GM11168 (cell line): ENCODE measurements at regions not wholly inside any gene's neighbourhood (a gene's known extent, or its start where the extent isn't known, plus 50 kb on each side); places are given as distances from the start of the nearest gene placed in this dataset.
"Not testable (repeated sequence)": the region's sequence is repeated elsewhere in the genome, so short reads cannot be mapped to it uniquely, and the experiment has no call there.

Source experiments
- in situ Hi-C: fragments of 300-500 bp; cut with MboI; formaldehyde crosslinking; loops from one replicate; pipeline ENCODE4 v1.12.0; 2022; ENCODE audit warnings: low sequenced_read_pairs; ENCODE audit not compliant: unreplicated experiment

- in situ Hi-C loops, result no loop called here
Observed at GRCh38 chr12:107144441-107144840, 51.1 kb upstream of the CRY1 start.

- in situ Hi-C loops, result no loop called here
Observed at GRCh38 chr12:107144990-107145389, 51.6 kb upstream of the CRY1 start.

DNA sequence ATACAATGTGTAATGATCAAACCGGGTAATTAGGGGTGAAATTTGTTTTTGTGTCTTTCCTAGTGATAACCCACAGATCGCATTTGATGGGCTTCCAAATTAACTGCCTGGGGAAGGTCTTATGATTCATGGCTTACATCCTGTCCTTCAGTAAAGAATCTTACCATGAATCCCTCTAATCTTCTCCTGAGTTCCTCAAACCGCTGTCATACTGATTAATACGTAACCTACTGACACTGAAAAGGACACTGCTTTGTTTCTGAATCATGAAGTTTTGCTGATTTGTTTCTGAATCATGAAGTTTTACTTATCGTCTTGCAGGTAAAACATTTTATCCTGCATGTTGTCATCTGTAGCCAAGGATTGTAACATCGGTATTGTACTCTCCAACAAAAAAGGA, 52.0 kb upstream of the CRY1 start:
- in situ Hi-C loops, result no loop called here

- in situ Hi-C loops, result no loop called here
Observed at GRCh38 chr12:107148107-107148506, 54.8 kb upstream of the CRY1 start.

GRCh38 chr12:107152315-107152714, 59.0 kb upstream of the CRY1 start:
- in situ Hi-C loops, result no loop called here

DNA sequence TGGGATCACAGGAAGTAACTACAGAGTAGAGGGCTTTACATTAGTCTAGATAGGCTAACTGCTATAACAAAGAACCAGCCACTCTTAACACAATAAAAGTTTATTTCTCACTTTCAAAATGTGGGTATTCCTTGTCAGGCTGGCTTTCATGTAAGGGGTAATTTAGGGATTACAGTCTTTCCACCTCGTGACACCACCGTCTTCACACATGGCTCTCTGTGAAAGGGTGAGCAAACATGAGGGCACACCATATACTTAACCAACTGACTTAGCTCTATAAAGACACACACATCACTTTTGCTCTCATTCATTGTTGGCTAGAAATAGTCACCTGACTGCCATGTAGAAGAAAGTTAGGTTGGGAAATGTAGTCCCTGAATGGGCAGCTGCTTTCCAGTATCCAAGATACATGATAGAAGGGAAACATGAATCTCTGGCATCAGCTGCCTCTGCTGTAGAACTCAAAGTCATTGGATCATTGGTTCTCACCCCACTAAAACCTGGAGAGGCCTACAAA, 66.1 kb upstream of the CRY1 start:
- in situ Hi-C loops, result no loop called here

GRCh38 chr12:107163413-107163812, 70.1 kb upstream of the CRY1 start:
- in situ Hi-C loops, result no loop called here

- in situ Hi-C loops, result no loop called here
Observed at GRCh38 chr12:107164392-107164791, 71.0 kb upstream of the CRY1 start.

- in situ Hi-C loops, result no loop called here
Observed at GRCh38 chr12:107165581-107165980, 72.2 kb upstream of the CRY1 start.

DNA sequence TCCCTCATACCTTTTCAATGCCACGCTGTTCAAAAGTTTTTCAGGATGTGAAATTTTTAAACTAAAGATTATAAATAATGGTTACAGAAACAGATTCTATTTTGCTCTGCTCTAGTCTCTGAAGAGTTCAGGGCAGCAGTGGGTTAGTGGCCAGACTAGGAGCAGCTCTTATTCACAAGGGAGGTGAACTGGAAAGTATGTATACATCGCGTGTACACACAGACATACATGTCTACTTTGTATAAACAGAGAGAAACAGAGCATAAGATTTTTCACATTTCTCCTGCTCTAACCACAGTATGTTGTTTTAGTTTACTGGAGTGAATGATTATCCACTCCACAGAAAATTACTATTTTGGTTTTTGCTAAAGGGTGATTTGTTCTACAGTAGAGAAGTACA, 74.4 kb upstream of the CRY1 start:
- in situ Hi-C loops, result no loop called here

DNA sequence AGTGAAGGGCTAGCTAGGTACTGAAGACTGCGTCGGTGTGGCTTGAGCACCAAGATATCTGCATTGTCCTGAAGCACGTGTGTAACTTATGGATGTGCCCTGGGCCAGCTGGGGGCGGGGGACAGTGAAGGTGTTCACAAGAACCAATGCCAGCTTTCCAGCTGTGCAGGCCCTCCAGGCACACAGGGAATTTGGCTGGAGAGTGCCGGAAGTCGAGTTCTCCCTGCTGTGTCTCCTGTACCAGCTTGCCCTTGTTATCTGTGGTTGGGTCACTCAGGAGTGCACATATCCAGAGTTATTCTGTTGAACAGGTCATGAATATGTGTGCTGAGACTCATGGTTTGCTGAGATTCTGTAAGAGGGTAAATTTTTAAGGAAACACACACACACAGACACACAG, 75.9 kb upstream of the CRY1 start:
- in situ Hi-C loops, result no loop called here

DNA sequence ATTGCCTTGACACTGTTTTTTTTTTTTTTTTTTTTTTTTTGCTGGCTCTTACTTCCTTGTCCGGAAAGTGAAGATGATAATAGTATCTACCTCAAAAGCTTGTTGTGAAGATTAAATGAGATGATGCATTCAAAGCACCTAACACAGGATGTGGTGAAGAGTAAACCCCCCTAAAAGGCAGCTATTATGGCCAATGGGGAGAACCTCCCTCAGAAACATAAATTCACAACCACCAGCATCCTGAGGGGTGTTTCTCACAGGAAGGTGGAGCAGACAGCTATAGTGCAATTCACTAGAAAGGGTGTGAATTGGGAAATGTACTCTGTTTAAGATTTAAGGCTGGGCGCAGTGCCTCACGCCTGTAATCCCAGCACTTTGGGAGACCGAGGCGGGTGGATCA, 85.4 kb upstream of the CRY1 start:
- in situ Hi-C loops, result no loop called here

- in situ Hi-C loops, result no loop called here
Observed at GRCh38 chr12:107179871-107180270, 86.5 kb upstream of the CRY1 start.

- in situ Hi-C loops, result no loop called here
Observed at GRCh38 chr12:107180272-107180671, 86.9 kb upstream of the CRY1 start.

GRCh38 chr12:107184359-107184930, 91.1 kb upstream of the CRY1 start:
- in situ Hi-C loops, result no loop called here

GRCh38 chr12:107196681-107197080, 103.3 kb upstream of the CRY1 start:
- in situ Hi-C loops, result no loop called here

DNA sequence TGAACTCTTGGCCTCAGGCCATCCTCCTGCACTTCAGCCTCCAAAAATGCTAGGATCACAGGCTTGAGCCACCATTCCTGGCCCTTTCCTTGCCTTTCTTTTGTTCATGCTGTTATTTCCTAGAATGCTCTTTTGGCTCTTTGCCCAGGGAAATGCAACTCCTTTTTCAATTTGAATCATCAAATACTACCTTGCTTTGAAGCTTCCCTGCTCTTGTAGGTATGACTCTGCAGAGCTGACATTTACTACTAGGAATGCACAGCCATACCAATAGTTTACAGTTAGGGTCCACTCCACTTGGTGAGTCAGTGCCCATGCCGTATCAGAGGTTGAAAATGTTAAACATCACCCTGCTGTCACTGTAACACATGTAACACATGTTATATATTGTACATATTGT, 107.0 kb upstream of the CRY1 start:
- in situ Hi-C loops, result no loop called here

DNA sequence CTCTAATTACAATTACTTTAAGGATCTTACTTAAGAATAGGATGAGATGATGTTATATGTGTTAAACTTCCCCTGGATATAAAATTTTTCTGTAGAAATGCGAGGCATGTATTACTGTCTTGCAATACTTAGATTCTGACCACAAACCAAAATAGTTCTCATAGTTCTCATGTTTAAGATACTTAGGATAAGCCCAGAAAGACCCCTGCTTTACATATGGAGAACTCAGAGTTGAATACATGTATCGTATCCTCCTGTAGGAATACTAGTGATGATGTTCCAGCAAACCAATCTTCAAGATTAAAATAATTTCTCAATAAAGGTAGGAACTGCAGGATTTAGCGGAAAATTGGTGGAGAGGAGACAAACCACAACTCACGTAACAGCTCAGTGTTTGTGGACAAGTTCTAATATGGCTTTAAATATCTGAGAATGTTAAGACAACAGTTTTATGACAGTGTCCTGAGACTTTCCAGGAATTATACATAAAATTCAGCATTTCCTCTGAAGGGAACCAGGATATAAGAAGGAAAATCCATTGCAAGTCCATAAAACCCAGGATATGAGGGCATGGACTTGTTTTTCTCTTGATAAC, 114.7 kb upstream of the CRY1 start:
- in situ Hi-C loops, result no loop called here

- in situ Hi-C loops, result not testable (repeated sequence)
Observed at GRCh38 chr12:107209700-107210099, 116.4 kb upstream of the CRY1 start.

GRCh38 chr12:107214373-107214773, 121.0 kb upstream of the CRY1 start:
- in situ Hi-C loops, result not testable (repeated sequence)

DNA sequence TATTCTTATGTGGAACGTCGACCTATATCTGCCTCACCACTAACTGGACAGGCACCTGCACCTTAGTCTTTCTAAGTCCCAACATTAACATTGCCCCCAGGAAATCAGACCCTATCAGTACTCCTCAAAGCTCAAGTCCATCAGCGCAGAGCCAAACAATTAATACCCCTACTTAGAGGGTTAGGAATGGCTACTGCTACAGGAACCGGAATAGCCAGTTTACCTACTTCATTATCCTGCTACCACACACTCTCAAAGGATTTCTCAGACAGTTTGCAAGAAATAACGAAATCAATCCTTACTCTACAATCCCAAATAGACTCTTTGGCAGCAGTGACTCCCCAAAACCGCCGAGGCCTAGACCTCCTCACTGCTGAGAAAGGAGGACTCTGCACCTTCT, 123.1 kb upstream of the CRY1 start:
- in situ Hi-C loops, result not testable (repeated sequence)

- in situ Hi-C loops, result no loop called here
Observed at GRCh38 chr12:107219301-107219700, 126.0 kb upstream of the CRY1 start.
